ENCODE measurements at regions not wholly inside any gene's neighbourhood (a gene's known extent, or its start where the extent isn't known, plus 50 kb on each side); places are given as distances from the start of the nearest gene placed in this dataset.
A peak's percentile ranks its signal among the peaks of the same experiment; 100 is the strongest.

DNA sequence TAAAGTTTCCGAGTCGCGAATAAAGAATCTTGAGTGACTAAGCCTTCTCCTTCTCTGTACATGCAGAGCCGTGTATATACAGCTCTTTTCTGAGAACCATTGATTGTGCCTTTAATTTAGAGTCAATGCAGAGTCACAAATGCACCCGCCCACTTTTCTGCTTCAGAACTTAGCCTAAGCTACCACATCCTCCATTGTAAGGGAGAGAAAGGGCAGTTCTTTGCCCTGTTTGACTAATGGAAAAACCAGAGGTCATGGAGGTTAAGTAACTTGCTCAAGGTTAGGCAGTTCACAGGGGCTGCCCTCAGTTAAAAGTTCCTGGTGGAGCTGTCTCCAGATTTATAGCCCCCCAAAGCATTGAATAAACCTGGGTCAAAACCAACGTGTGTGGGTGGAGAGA, 139.6 kb downstream of the TOMM20 start:
- Histone ChIP-seq H3K27ac (peak overlapping the region in 2 of 4 donors; percentile 71 to 89), H3K27me3 (no peaks in the 10 kb centered on the region), H3K4me3 (no peak overlapping the region), H3K4me1 (peaks cover 0 to 27% (median 24%) of the 10 kb centered on the region in 4 donors), H3K9me3 (no peaks in the 10 kb centered on the region), H3K36me3 (no peaks in the 10 kb centered on the region)
- DNase-seq, result no peak
- TF ChIP-seq, protein P1, sequence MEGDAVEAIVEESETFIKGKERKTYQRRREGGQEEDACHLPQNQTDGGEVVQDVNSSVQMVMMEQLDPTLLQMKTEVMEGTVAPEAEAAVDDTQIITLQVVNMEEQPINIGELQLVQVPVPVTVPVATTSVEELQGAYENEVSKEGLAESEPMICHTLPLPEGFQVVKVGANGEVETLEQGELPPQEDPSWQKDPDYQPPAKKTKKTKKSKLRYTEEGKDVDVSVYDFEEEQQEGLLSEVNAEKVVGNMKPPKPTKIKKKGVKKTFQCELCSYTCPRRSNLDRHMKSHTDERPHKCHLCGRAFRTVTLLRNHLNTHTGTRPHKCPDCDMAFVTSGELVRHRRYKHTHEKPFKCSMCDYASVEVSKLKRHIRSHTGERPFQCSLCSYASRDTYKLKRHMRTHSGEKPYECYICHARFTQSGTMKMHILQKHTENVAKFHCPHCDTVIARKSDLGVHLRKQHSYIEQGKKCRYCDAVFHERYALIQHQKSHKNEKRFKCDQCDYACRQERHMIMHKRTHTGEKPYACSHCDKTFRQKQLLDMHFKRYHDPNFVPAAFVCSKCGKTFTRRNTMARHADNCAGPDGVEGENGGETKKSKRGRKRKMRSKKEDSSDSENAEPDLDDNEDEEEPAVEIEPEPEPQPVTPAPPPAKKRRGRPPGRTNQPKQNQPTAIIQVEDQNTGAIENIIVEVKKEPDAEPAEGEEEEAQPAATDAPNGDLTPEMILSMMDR (IDR thresholded peaks at IDR 0.05), result no peak
- TF ChIP-seq POLR2A (IDR thresholded peaks at IDR 0.05), result no peak

DNA sequence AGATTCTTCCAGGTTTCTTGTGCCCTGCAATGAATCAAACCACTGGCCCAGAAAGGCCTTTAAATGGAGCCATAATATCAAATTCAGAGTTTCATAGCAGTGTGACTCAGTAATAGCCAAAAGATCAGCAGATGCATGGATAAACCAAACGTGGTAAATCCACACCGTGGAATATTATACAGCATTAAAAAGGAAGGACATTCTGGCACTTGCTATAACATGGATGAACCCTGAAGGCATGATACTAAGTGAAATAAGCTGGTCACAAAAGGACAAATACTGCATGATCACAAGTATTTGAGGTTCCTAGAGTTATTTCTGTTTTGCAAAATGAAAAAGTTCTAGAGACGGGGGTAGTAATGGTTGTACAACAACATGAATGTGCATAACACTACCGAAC, 140.1 kb downstream of the TOMM20 start:
- no peaks in the 10 kb centered on the region for H3K36me3 ChIP-seq
- no peak for DNase-seq
- TF ChIP-seq, protein P1 (IDR thresholded peaks at IDR 0.05), result no peak
- TF ChIP-seq POLR2A (IDR thresholded peaks at IDR 0.05), result no peak
- no peaks in the 10 kb centered on the region for H3K27me3 ChIP-seq
- peaks cover 0 to 27% (median 24%) of the 10 kb centered on the region in 4 donors for H3K4me1 ChIP-seq
- H3K4me3 ChIP-seq, result no peak overlapping the region
- H3K27ac ChIP-seq, result peak overlapping the region in 3 of 4 donors; percentile 58 to 89 (median 71)
- H3K9me3 ChIP-seq, result no peaks in the 10 kb centered on the region

DNA sequence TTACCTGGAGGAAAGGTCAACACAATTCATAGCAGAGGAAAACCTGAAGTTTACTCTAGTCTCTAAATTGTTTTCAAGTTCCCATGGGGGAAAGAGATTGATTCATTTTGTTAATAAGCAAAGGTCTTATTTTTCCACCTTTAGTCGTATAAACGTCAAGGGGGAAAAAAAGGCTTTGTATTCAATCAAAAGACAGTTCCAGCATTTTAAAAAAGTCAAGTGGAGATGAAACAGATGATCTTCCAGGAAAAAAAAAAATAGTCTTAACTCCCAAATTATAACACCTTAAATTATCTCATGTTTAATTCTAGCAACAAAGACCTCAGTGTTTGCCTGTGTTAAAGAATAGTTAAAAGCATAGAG, 140.5 kb downstream of the TOMM20 start:
- TF ChIP-seq, protein P1 (IDR thresholded peaks at IDR 0.05), result no peak
- TF ChIP-seq POLR2A (IDR thresholded peaks at IDR 0.05), result no peak
- Histone ChIP-seq H3K4me3 (no peak overlapping the region), H3K27me3 (no peaks in the 10 kb centered on the region), H3K36me3 (no peaks in the 10 kb centered on the region), H3K27ac (peak overlapping the region; percentile 58 to 89 (median 68)), H3K4me1 (peaks cover 0 to 27% (median 24%) of the 10 kb centered on the region in 4 donors), H3K9me3 (no peaks in the 10 kb centered on the region)
- DNase-seq, result no peak

DNA sequence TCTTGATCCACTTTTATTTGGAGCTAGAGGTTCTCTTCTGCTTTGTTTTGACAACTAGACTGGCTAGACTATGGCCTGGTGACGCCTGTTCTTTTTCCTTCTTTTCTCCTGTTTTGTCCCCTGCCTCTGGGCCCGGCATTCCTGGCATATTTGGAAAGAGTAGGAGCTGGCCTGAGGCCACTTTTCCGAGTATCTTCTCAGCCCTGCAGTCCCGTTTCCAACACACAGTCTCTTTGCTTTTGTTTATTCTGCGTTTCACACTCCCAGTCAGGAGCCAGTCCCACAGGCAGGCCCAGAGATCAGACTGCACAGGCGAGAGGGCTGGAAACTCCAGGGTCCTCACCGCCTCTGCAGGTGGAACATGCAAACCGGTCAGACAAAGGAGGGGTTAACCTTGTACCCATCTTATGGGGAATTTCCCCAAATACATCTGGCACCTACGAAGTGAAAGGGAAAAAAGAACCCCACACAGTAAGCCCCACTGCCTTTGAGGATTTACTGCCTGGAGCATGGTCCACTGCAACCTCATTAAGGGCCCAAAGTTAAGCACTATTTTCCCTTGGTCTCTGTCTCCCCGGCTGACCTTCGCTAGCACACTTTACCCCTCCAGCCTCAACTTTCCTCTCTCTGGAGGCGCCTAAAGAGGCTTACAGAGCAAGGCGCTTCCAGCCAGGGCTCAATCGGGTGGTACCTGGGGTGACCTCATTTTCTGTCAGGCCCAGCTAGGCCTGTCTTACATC, 141.1 kb downstream of the TOMM20 start:
- no peaks in the 10 kb centered on the region for H3K27me3 ChIP-seq
- H3K27ac ChIP-seq, result peak overlapping the region; percentile 58 to 89 (median 68)
- no peak overlapping the region for H3K4me3 ChIP-seq
- H3K36me3 ChIP-seq, result no peaks in the 10 kb centered on the region
- peak in 1 of 3 donors; percentile 79 for DNase-seq
- H3K4me1 ChIP-seq, result peaks cover 0 to 27% (median 24%) of the 10 kb centered on the region in 4 donors
- no peaks in the 10 kb centered on the region for H3K9me3 ChIP-seq
- no peak for TF ChIP-seq POLR2A (IDR thresholded peaks at IDR 0.05)
- TF ChIP-seq, protein P1 (IDR thresholded peaks at IDR 0.05), result no peak

DNA sequence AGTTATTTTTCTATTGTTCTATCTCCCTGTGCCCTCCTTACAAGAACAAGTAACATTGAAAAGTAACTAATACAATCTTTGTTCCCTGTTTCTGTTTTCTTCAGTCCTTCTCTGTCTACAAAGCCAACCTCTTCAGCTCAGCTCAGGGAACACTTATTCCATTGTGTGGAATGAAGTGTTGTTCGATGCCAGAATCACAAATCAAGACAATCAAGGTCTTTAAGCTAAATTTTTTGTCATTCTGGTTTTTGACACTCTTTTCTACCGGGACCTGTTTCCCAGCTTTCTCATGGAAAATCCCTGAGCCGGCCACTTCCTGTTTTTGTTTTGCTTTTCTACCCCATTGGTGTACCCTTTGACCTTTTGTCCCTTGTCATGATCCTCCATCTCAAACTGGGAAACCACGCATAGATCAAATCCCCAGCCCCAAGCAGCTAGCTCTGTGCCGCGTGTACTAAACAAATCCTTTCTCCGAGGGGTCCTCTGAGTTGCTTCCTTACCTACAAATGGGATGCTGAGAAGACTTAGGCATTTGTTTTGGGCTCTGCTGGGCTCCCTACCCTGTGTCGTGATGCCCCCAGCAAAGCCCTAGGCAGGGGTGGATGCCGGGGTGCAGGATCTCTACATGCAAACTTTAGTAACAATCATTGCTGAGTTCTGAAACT, 141.8 kb downstream of the TOMM20 start:
- H3K4me3 ChIP-seq, result no peak overlapping the region
- peak overlapping the region; percentile 58 to 89 (median 68) for H3K27ac ChIP-seq
- H3K4me1 ChIP-seq, result peaks cover 0 to 27% (median 24%) of the 10 kb centered on the region in 4 donors
- H3K9me3 ChIP-seq, result no peaks in the 10 kb centered on the region
- no peaks in the 10 kb centered on the region for H3K36me3 ChIP-seq
- H3K27me3 ChIP-seq, result no peaks in the 10 kb centered on the region
- no peak for TF ChIP-seq POLR2A (IDR thresholded peaks at IDR 0.05)
- TF ChIP-seq, protein P1 (IDR thresholded peaks at IDR 0.05), result no peak
- DNase-seq, result no peak
